ENCODE measurements at regions not wholly inside any gene's neighbourhood (a gene's known extent, or its start where the extent isn't known, plus 50 kb on each side); places are given as distances from the start of the nearest gene placed in this dataset.

DNA sequence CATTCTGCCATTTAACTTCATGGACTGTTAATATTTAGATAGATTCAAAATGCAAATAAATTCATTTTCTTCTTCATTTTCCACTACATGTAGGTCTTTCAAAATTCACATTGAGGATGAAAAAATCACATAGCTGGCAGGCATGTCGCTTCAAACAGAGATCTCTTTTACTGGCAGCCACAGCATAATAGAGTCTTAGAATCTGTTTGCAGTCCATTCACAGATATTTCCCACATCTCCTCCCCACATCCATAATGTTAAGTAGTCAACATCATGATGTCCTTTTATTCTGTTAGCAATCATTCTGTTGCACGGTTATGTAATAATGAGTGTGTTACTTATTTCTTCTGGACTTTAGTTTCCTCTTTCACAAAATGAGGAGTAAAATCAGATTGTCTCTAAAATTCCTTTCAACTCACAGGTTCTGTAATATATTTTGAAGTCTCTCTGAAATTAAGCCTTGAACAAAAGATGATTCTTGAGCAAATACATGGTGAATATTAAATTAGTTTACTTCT lies 257.5 kb upstream of the SNX7 start:
- no peak overlapping the region for H3K4me3 ChIP-seq (ENCODE audit: low read depth, low read length)
- DNase-seq (ENCODE audit: low read depth), result no peak
- TF ChIP-seq, protein P1, sequence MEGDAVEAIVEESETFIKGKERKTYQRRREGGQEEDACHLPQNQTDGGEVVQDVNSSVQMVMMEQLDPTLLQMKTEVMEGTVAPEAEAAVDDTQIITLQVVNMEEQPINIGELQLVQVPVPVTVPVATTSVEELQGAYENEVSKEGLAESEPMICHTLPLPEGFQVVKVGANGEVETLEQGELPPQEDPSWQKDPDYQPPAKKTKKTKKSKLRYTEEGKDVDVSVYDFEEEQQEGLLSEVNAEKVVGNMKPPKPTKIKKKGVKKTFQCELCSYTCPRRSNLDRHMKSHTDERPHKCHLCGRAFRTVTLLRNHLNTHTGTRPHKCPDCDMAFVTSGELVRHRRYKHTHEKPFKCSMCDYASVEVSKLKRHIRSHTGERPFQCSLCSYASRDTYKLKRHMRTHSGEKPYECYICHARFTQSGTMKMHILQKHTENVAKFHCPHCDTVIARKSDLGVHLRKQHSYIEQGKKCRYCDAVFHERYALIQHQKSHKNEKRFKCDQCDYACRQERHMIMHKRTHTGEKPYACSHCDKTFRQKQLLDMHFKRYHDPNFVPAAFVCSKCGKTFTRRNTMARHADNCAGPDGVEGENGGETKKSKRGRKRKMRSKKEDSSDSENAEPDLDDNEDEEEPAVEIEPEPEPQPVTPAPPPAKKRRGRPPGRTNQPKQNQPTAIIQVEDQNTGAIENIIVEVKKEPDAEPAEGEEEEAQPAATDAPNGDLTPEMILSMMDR (IDR thresholded peaks at IDR 0.05; ENCODE audit: insufficient read depth, low read depth, low read length, missing control alignments), result no peak

DNA sequence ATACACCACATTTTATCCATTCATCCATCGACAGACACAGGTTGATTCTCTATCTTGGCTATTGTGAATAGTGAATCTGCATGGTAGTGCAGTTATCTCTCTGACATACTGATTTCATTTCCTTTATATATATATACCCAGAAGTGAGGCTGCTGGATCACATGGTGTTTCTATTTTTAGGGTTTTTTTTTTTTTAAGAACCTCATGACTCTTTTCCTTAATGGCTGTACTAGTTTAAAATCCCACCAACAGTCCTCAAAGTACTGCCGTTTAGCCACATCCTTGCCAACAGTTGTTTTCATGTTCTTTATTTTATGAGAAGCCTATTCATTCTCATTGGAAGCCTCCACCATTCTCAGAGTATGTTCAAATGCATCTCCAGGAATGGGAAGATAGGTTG lies 258.7 kb upstream of the SNX7 start:
- TF ChIP-seq, protein P1 (IDR thresholded peaks at IDR 0.05; ENCODE audit: insufficient read depth, low read depth, low read length, missing control alignments), result no peak
- DNase-seq (ENCODE audit: low read depth), result no peak
- H3K4me3 ChIP-seq (ENCODE audit: low read depth, low read length), result no peak overlapping the region

DNA sequence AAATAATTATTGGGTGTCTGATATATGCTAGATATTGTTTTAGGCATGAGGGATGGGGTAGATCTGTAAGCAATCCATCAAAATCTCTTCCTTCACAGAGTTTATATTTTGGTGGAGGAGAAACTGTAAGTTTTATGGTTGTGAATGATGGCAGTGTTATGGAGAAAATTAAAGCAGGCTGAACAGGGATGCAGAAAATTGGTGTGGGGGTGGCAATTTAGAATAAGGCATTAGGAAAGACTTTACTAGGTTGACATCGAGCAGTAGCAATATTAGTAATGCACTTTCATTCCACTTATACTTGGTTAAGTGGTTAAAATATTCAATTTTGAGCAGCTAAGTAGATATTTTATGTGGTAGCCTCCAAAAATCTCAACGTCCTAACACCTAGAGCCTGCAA lies 261.1 kb upstream of the SNX7 start:
- TF ChIP-seq, protein P1 (IDR thresholded peaks at IDR 0.05; ENCODE audit: insufficient read depth, low read depth, low read length, missing control alignments), result no peak
- no peak for DNase-seq (ENCODE audit: low read depth)
- no peak overlapping the region for H3K4me3 ChIP-seq (ENCODE audit: low read depth, low read length)

DNA sequence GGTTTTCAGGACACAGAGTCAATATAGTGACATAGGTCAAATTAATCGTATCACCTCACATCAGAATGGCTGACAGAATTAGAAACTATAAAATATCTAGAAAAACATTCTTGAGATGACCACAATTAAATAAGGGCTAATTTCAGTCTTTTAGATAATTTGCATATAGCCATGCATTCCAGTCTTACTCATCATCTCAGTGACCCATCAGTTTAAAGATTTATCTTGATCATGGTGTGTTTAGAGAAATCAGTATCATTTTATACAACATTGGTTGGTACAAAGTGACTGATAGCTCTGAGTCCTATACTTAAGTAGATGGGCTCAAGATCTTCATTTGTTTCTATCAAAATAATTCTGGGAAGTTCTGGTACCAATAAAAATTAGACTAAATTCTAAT lies 262.3 kb upstream of the SNX7 start:
- DNase-seq (ENCODE audit: low read depth), result no peak
- no peak overlapping the region for H3K4me3 ChIP-seq (ENCODE audit: low read depth, low read length)
- TF ChIP-seq, protein P1 (IDR thresholded peaks at IDR 0.05; ENCODE audit: insufficient read depth, low read depth, low read length, missing control alignments), result no peak

DNA sequence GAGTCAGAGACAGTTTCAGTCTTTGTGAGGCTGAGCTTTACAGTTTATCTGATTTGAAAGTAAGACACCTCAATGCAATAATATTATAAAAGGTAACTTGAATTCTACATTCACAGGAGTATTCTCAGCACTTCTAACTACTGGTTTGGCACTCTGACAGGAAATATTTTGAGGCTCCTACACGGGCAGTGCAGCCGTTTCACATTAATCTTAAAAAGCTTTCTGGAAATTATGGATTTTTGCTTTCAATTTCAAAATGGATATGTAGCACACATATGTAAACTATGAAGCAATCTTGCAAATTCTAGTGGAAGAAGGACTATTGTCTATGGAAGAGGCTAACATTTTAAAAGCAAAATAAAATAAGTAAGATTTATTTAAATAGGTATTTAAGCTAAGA lies 262.9 kb upstream of the SNX7 start:
- DNase-seq (ENCODE audit: low read depth), result no peak
- TF ChIP-seq, protein P1 (IDR thresholded peaks at IDR 0.05; ENCODE audit: insufficient read depth, low read depth, low read length, missing control alignments), result no peak
- no peak overlapping the region for H3K4me3 ChIP-seq (ENCODE audit: low read depth, low read length)

DNA sequence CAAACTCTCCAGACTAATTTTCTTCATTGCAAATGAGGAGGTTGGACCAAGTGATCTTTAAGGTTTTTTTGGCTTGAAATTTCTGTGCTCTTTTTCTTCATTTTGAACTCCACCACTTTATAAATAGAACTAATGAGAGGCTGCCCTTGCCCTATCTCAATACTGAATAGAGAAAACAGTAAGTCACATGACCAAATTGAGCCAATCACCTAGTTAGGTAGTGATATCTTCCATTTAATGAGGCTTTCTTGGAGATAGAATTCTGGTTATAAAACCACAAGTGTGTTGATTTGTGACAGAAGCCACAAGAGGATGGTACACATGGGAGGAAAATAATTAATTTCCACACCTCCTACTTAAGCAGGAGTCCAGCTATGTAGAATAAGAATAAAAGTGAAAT lies 263.4 kb upstream of the SNX7 start:
- TF ChIP-seq, protein P1 (IDR thresholded peaks at IDR 0.05; ENCODE audit: insufficient read depth, low read depth, low read length, missing control alignments), result no peak
- DNase-seq (ENCODE audit: low read depth), result no peak
- no peak overlapping the region for H3K4me3 ChIP-seq (ENCODE audit: low read depth, low read length)

DNA sequence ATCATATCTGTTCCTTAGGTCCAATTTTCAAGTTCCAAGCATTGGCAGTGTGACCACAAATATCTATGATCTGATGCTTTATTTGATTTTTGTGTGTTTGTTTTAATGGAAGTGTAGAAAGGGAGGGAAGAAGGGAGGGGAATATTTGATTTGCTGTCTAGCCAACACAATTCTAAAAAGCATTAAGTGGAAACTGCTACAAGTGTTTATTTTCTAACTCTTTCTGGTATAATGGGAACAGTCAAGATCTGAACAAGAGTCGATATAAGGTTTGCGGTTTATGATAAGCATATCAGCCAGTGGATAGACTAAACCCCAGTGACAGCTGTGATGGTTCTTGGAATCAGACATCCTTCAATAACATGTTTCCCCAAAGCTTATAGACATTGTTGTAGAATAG lies 267.8 kb upstream of the SNX7 start:
- DNase-seq (ENCODE audit: low read depth), result no peak
- H3K4me3 ChIP-seq (ENCODE audit: low read depth, low read length), result no peak overlapping the region
- TF ChIP-seq, protein P1 (IDR thresholded peaks at IDR 0.05; ENCODE audit: insufficient read depth, low read depth, low read length, missing control alignments), result no peak

Data from GM12865 (cell line).